ENCODE measurements at regions not wholly inside any gene's neighbourhood (a gene's known extent, or its start where the extent isn't known, plus 50 kb on each side); places are given as distances from the start of the nearest gene placed in this dataset.
"Not testable (repeated sequence)": the region's sequence is repeated elsewhere in the genome, so short reads cannot be mapped to it uniquely, and the experiment has no call there.

GRCh38 chr3:16070707-16071106, 103.8 kb upstream of the GALNT15 start:
- H3K4me3 ChIP-seq (ENCODE audit: low read depth, low read length): no peak overlapping the region

GRCh38 chr3:16071206-16071605, 103.3 kb upstream of the GALNT15 start:
- no peak overlapping the region for H3K4me3 ChIP-seq (ENCODE audit: low read depth, low read length)

GRCh38 chr3:16072420-16073110, 101.9 kb upstream of the GALNT15 start:
- H3K4me3 ChIP-seq (ENCODE audit: low read depth, low read length): no peak overlapping the region

- no peak overlapping the region for H3K4me3 ChIP-seq (ENCODE audit: low read depth, low read length)
These were observed 101.3 kb upstream of the GALNT15 start for GRCh38 chr3:16073203-16073602.

GRCh38 chr3:16073990-16074671, 100.3 kb upstream of the GALNT15 start:
- H3K4me3 ChIP-seq (ENCODE audit: low read depth, low read length): not testable (repeated sequence)

- H3K4me3 ChIP-seq (ENCODE audit: low read depth, low read length): no peak overlapping the region
These were observed 98.8 kb upstream of the GALNT15 start for GRCh38 chr3:16075647-16076046.

- H3K4me3 ChIP-seq (ENCODE audit: low read depth, low read length): no peak overlapping the region
These were observed 97.9 kb upstream of the GALNT15 start for GRCh38 chr3:16076564-16076963.

- not testable (repeated sequence) for H3K4me3 ChIP-seq (ENCODE audit: low read depth, low read length)
These were observed 97.3 kb upstream of the GALNT15 start for GRCh38 chr3:16077146-16077545.

- H3K4me3 ChIP-seq (ENCODE audit: low read depth, low read length): not testable (repeated sequence)
These were observed 96.8 kb upstream of the GALNT15 start for GRCh38 chr3:16077681-16078080.

GRCh38 chr3:16079519-16079918, 95.0 kb upstream of the GALNT15 start:
- no peak overlapping the region for H3K4me3 ChIP-seq (ENCODE audit: low read depth, low read length)

GRCh38 chr3:16081661-16082060, 92.8 kb upstream of the GALNT15 start:
- no peak overlapping the region for H3K4me3 ChIP-seq (ENCODE audit: low read depth, low read length)

GRCh38 chr3:16084887-16085286, 89.6 kb upstream of the GALNT15 start:
- no peak overlapping the region for H3K4me3 ChIP-seq (ENCODE audit: low read depth, low read length)

- no peak overlapping the region for H3K4me3 ChIP-seq (ENCODE audit: low read depth, low read length)
These were observed 89.1 kb upstream of the GALNT15 start for GRCh38 chr3:16085410-16085809.

GRCh38 chr3:16085884-16086608, 88.4 kb upstream of the GALNT15 start:
- H3K4me3 ChIP-seq (ENCODE audit: low read depth, low read length): no peak overlapping the region

GRCh38 chr3:16086690-16087089, 87.8 kb upstream of the GALNT15 start:
- no peak overlapping the region for H3K4me3 ChIP-seq (ENCODE audit: low read depth, low read length)

GRCh38 chr3:16088496-16088895, 86.0 kb upstream of the GALNT15 start:
- no peak overlapping the region for H3K4me3 ChIP-seq (ENCODE audit: low read depth, low read length)

- no peak overlapping the region for H3K4me3 ChIP-seq (ENCODE audit: low read depth, low read length)
These were observed 85.0 kb upstream of the GALNT15 start for GRCh38 chr3:16089521-16089920.

- H3K4me3 ChIP-seq (ENCODE audit: low read depth, low read length): no peak overlapping the region
These were observed 84.5 kb upstream of the GALNT15 start for GRCh38 chr3:16090024-16090423.

- no peak overlapping the region for H3K4me3 ChIP-seq (ENCODE audit: low read depth, low read length)
These were observed 83.8 kb upstream of the GALNT15 start for GRCh38 chr3:16090706-16091105.

- H3K4me3 ChIP-seq (ENCODE audit: low read depth, low read length): no peak overlapping the region
These were observed 81.6 kb upstream of the GALNT15 start for GRCh38 chr3:16092923-16093322.

- no peak overlapping the region for H3K4me3 ChIP-seq (ENCODE audit: low read depth, low read length)
These were observed 72.9 kb upstream of the GALNT15 start for GRCh38 chr3:16101295-16102186.

All from iPS-11a (cell line).